Adrenal gland (tissue), 5 donors: ENCODE measurements at regions not wholly inside any gene's neighbourhood (a gene's known extent, or its start where the extent isn't known, plus 50 kb on each side); places are given as distances from the start of the nearest gene placed in this dataset.

Experiments
- CTCF ChIP-seq, 6 experiments: fragments of 450-650 bp in 4 of 6; fragments of 200-600 bp in 2 of 6; sonication (generic) in 1 of 6; IDR thresholded peaks; 1 replicate in 5 of 6; 2 replicates in 1 of 6; pipeline versions ENCODE4 v1.5.1 to v1.8.0; 2016 to 2021; ENCODE audit warnings: antibody characterized with exemption in 6 of 6, mild to moderate bottlenecking in 2 of 6, moderate library complexity in 1 of 6
- POLR2A ChIP-seq, 2 donors: fragments of 450-650 bp; IDR thresholded peaks; one replicate each; pipeline ENCODE4 v1.6.1; 2017; ENCODE audit warnings: antibody characterized with exemption in 2 of 2, mild to moderate bottlenecking in 2 of 2, moderate library complexity in 1 of 2
- donor health status: DM: no; HTN: no; CAD: no.

- TF ChIP-seq CTCF (IDR thresholded peaks at IDR 0.05) (no peak), POLR2A (IDR thresholded peaks at IDR 0.05) (no peak)
Measured at GRCh38 chr18:47457614-47458013, 206.2 kb upstream of the SKOR2 start.
